Posterior vena cava (tissue), 2 donors: ENCODE measurements at regions not wholly inside any gene's neighbourhood (a gene's known extent, or its start where the extent isn't known, plus 50 kb on each side); places are given as distances from the start of the nearest gene placed in this dataset.

ENCODE experiments used
- DNase-seq: peaks from one replicate; pipeline ENCODE4 v3.0.0-alpha.2; 2020; ENCODE audit warnings: low spot score
- intact Hi-C, 2 donors: fragments of 100-400 bp; cut with DNase I; formaldehyde crosslinking; loops; one replicate each; pipeline versions ENCODE4 v1.14.1 to v1.14.2; 2022 to 2023
- donor health status: DM: yes; HTN: yes; CAD: no.
- donor health status: DM: yes; HTN: yes; CAD: no.

DNA sequence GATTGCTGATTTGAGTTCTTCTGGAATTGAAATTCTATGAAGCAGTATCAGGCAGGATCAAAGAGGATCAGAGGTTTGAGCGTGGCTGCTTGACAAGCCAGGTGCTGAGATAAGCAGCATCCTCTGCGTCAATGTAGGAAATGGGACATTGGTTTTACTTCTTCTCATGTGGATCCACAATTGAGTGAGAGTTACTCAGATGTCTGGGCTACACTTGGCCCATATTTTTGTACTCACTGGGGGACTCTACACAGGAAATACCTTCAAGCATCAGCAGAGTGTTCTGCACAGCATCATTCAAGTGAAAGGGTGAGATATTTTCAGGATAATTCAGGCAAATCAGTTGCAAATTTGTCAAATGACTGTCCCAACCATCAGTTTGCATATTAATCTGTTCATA, 613.9 kb upstream of the ARID1B start:
- DNase-seq, result no peak
- intact Hi-C loops, result no loop called here

- DNase-seq, result no peak
- intact Hi-C loops, result no loop called here
Observed at GRCh38 chr6:156161471-156161870, 615.7 kb upstream of the ARID1B start.

DNA sequence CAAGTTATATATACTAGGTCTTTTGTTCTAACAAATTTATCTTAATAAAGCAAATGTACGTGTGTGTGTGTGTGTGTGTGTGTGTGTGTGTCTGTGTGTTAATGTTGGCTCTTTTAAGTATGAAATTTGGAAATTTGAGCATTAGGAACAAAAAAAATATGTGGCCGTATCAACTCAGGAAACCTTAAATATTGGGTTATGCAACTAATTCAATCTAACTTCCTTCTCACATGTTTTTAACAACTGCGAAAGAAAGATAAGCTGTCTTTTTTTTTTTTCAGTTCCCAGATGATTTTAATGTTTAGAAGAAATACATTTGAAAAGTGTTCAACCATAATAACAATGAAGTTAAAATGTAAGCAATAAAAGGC, 616.4 kb upstream of the ARID1B start:
- intact Hi-C loops, result no loop called here
- no peak for DNase-seq

DNA sequence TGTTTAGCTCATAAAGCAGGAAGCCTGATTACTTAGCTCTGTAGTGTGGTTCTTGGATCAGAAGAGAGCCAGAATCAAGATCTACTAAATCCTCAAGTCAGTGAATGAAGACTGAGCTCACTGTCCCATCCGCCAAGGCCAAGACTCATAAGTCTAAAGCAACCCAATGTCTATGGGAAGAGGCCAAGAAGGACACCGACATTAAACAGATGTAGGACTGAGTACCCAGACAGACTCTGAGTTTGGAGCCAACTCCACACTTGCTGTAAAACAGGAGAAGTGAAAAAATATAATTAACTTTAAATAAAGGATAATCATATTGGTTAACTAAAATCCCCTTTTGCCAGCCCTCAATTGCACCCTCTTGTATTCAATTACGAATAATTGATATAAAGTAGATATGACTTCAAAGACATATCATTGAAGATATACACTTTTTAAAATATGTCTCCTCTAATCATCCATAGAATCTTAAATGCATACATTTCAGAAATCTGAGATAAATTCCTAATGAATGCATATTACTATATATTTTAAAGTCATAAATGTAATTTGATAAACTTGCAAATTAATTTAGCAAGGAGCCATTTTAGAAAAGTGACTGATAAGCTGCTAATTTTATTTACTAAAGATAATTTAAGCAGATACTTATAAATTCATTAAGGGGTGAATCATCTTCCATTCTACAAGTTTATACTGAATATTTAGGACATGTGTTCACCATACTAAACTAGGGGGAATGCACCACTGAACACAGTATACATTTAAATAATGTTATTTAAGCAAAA, 617.0 kb upstream of the ARID1B start:
- intact Hi-C loops, result no loop called here

DNA sequence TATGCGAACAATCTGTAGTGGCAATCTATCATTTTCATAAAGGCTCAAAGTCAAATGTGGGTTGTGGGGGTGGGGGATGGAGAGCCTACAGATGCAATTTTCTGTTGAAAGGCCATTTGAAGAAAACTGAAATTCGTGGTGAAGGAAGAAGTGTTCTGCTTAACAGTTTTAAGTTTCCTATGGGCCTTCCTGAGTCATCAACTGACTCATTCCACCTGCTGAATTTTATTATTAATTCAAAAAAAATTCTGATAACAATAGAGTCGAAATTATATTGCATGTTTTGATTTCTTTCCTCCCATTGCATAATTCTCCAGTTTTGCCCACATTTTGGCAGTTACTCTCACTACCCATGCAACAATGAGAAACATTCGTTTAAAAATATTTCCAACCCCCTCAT, 622.3 kb upstream of the ARID1B start:
- no peak for DNase-seq
- intact Hi-C loops, result no loop called here

More for the DNA sequence above, 617.0 kb upstream of the ARID1B start:
- DNase-seq, result no peak

GRCh38 chr6:156150391-156150790, 626.8 kb upstream of the ARID1B start:
- intact Hi-C loops, result no loop called here
- DNase-seq, result no peak

DNA sequence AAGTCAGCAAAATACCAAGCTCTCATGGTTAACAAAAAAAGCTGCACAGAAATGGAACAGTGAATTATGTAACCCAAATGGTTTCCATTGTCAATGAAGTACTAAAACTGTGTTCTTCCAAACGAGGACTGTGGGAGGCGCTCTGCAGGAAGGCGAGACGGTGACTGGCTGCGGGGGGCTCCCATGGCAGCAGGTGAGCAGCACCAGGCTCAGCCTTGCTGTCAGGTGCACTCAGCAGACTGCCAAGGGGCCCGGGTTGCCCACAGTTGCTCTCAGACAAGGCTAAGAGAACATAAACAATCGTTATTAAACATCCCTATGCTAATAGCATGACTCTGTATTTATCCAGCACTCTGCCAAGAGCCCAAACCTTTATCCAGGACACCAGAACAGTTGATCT, 630.3 kb upstream of the ARID1B start:
- no peak for DNase-seq
- intact Hi-C loops, result no loop called here

DNA sequence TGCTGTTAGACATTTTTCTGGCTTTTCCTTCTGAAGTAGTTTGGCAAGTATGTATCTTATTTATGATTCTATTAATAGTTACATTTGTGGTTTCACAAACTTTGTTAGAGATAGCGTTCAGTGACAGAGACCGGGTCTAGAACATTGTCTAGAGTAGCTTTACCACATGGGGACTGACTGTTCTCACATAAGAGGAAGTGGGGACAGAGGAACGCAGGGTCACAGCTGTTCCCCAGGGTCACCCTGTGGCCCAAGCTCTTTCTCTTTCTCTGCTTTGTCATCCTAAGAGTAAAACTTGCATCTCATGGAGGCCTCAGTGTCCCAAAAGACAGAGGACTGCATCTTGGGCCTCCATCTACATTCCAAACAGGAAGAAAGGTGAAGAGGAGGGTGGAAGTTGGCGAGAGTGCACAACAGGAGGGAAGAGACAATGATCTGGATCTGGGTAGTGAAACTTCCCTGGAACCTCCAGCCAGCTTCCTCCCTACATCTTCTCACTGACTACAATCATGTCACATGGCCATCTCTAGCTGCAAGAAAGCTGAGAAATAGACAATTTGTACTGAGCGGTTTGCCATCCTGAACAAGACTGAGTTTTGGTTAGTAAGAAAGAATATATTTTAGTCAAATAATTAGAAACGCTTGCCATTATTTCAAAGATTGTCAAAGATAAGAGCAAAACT, 645.8 kb upstream of the ARID1B start:
- intact Hi-C loops, result loop anchor here in 1 of 2 donors (5.0 kb wide), 1 partner anchor 381 kb away; no protein-coding TSS in a partner anchor
- DNase-seq, result no peak

- intact Hi-C loops, result no loop called here
Observed at GRCh38 chr6:156126535-156126934, 650.6 kb upstream of the ARID1B start.

GRCh38 chr6:156125844-156126243, 651.3 kb upstream of the ARID1B start:
- DNase-seq, result no peak
- intact Hi-C loops, result no loop called here

More at GRCh38 chr6:156126535-156126934, 650.6 kb upstream of the ARID1B start:
- no peak for DNase-seq

DNA sequence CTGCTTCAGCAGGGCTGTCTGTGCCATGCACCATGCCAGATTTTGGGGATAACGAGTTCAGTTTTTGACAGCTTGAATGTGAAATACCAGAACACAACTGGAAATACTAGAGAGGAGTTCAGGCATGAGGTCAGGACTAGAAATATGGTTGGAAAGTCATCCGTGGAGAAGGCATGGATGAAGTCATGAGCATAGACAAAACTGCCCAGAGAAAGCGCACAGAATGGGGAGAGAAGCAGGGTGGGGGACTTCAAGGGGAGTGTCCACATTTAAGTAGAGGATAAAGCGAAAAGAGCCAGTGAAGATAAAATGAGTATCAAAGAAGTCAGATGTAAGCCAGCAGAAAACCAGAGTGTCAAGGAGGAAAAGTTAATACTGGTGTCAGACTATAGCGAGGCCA, 653.4 kb upstream of the ARID1B start:
- no peak for DNase-seq
- intact Hi-C loops, result no loop called here

GRCh38 chr6:156121973-156122372, 655.2 kb upstream of the ARID1B start:
- intact Hi-C loops, result no loop called here
- no peak for DNase-seq

DNA sequence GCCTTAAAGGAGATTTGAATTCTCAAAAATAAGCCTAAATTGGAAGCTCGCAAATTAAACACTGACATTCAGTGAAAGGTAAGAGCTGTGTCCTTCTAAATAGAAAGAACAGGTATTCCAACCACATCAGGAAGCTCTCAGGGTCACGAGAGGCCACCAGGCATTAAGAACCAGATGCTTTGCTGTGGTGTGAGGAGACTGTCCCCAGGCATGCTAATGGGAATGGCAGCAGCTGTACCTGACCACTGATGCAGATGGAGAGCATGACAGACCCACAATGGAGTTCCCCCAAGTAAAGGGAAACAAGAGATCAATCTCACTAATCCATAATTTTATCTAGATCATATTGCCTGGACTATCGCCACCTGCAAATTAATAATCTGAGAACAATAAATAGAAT, 658.9 kb upstream of the NOX3 start:
- no peak for DNase-seq
- intact Hi-C loops, result no loop called here

- DNase-seq, result no peak
- intact Hi-C loops, result no loop called here
Observed at GRCh38 chr6:156113631-156114030, 658.0 kb upstream of the NOX3 start.

GRCh38 chr6:156111913-156112312, 656.3 kb upstream of the NOX3 start:
- DNase-seq, result no peak
- intact Hi-C loops, result no loop called here

DNA sequence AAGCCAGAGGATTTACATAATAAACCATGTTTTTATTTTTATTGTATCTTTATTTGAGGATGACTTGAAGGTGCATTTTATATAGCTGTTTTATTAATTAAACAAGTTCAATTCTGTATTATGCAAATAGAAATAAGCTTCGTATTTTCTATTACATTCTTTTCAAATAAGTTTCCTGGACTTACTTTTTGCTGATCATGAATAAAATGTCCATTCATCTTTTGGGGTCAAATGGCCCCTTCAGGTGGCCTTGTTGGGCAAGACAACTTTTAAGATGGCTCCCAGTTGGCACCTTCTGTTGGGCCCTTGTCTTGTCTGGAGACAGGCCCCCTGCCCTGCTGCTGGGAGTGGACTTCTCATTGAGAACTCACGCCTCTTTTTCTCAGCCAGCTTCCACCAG, 654.6 kb upstream of the NOX3 start:
- no peak for DNase-seq
- intact Hi-C loops, result no loop called here

DNA sequence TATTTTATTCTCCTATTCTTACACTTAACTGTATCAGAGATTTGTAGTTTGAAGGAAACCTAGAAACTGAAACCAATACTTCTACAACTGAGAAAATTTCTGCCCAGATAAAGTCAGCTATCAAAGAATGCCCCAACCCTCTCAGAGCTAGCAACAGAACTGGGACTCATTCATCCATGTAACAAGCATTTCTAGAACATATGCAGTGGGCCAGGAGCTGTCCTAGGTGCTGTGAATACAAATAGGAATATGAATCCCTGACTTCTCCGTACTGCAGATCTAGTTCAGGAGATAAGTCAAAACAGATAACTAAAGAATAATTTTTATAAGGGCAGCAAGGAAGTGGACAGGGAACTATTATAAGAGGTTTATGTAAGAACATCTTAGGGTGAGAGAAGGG, 654.1 kb upstream of the NOX3 start:
- intact Hi-C loops, result no loop called here
- no peak for DNase-seq

- intact Hi-C loops, result no loop called here
- no peak for DNase-seq
Observed at GRCh38 chr6:156107624-156108101, 652.0 kb upstream of the NOX3 start.

DNA sequence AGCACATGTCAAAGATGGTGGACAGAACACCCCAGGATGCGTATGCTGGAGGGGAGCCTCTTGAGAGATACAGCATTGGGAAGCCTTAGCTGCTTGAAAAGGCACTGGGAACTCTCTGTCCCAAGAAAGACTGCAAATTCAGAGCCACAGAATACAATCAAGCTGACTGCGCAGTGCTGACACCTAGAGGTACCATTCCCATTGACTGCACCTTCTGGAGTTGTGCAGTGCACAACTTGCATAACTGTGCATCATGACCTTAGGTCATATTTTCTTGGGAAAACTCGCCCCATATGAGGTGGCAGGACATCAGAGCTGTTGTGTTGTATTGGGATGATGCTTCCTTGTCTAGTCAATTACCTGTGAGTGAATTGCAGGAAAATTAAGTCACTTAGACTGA, 646.5 kb upstream of the NOX3 start:
- DNase-seq, result no peak
- intact Hi-C loops, result no loop called here

DNA sequence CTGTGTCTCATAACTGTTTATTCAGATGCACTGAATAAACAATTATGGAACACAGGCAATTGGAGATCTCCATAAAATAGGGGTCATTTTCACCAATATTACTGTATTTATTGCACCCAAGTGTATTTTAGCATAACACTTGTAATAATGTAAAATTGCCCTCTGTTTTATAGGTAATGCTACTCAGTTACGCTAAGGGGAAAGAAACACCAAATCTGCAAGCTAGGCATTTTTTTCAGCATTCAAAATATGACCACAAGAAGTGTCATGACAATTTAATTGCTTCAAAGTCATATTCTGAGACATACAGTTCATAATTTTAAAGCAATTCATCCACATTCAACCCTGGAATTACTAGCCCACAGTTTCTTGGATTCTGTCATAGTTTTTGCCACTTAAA, 643.2 kb upstream of the NOX3 start:
- intact Hi-C loops, result no loop called here
- DNase-seq, result no peak

DNA sequence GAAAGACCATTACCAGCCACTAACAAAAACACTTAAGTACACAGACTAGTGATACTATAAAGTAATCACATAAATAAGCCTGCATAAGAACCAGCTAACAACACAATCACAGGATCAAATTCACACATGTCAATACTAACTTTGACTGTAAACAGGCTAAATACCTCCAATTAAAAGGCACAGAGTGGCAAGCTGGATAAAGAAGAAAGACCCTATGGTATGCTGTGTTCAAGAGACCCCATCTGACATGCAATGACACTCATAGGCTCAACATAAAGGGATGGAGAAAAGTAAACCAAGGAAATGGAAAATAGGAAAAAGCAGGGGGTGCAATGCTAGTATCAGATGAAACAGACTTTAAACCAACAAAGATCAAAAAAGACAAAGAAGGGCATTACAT, 631.8 kb upstream of the NOX3 start:
- intact Hi-C loops, result no loop called here
- no peak for DNase-seq
